Activated T-cell treated with anti-CD3 and anti-CD28 coated beads, Interleukin-2, amount 50 U/mL, for 72 hours (primary cell): ENCODE measurements at regions not wholly inside any gene's neighbourhood (a gene's known extent, or its start where the extent isn't known, plus 50 kb on each side); places are given as distances from the start of the nearest gene placed in this dataset.
"Not testable (repeated sequence)": the region's sequence is repeated elsewhere in the genome, so short reads cannot be mapped to it uniquely, and the experiment has no call there.

ENCODE experiments used
- ATAC-seq, 2 donors: fragments of 150-1000 bp; cut with Tn5 transposase; replicated peaks in 1 of 2; 2 replicates each; pipeline ENCODE4 v1.10.0; 2021; ENCODE audit warnings: moderate library complexity in 2 of 2, mild to moderate bottlenecking in 1 of 2
- DNase-seq, 2 donors: peaks; one replicate each; pipeline ENCODE4 v3.0.0; 2021 to 2022; ENCODE audit warnings: mixed read lengths in 1 of 2
- H3K27ac Mint-ChIP-seq: one replicate; pipeline ENCODE4 v1.8.0; 2022; ENCODE audit warnings: mild to moderate bottlenecking, moderate library complexity, mixed read lengths
- H3K27me3 Mint-ChIP-seq: one replicate; pipeline ENCODE4 v1.8.0; 2022; ENCODE audit warnings: low read depth, mixed read lengths
- H3K36me3 Mint-ChIP-seq, 2 donors: one replicate each; pipeline ENCODE4 v1.8.0; 2022; ENCODE audit warnings: mixed read lengths in 2 of 2, mild to moderate bottlenecking in 1 of 2; ENCODE audit not compliant: insufficient read depth in 2 of 2
- H3K4me1 Mint-ChIP-seq: one replicate; pipeline ENCODE4 v1.8.0; 2022; ENCODE audit warnings: low read depth, mixed read lengths
- H3K4me3 Mint-ChIP-seq, 2 donors: one replicate each; pipeline ENCODE4 v1.8.0; 2022; ENCODE audit warnings: mild to moderate bottlenecking in 2 of 2, mixed read lengths in 2 of 2, moderate library complexity in 2 of 2
- H3K9me3 Mint-ChIP-seq, 2 donors: one replicate each; pipeline ENCODE4 v1.8.0; 2022; ENCODE audit warnings: mixed read lengths in 2 of 2

- not testable (repeated sequence) for DNase-seq
Measured at GRCh38 chrX:46151332-46151731, 393.9 kb downstream of the ZNF674 start.

GRCh38 chrX:46144566-46144965, 400.7 kb downstream of the ZNF674 start:
- Mint-ChIP-seq H3K27me3 (peaks cover 26% of the 10 kb centered on the region), H3K36me3 (peaks cover 0 to 2% of the 10 kb centered on the region in 2 donors), H3K9me3 (peaks cover 3% of the 10 kb centered on the region in 2 donors), H3K4me3 (no peak overlapping the region), H3K4me1 (peaks cover 4% of the 10 kb centered on the region), H3K27ac (no peak overlapping the region)
- ATAC-seq (no peak), DNase-seq (no peak)

More at GRCh38 chrX:46151332-46151731, 393.9 kb downstream of the ZNF674 start:
- not testable (repeated sequence) for H3K36me3 Mint-ChIP-seq, ATAC-seq, H3K4me1 Mint-ChIP-seq, H3K9me3 Mint-ChIP-seq, H3K27ac Mint-ChIP-seq, H3K4me3 Mint-ChIP-seq
- H3K27me3 Mint-ChIP-seq = peaks cover 24% of the 10 kb centered on the region

GRCh38 chrX:46140272-46140671, 404.9 kb downstream of the ZNF674 start:
- DNase-seq (peak in 1 of 2 donors; percentile 1), ATAC-seq (peak; percentile 37 to 45)
- Mint-ChIP-seq H3K27ac (no peak overlapping the region), H3K4me3 (no peak overlapping the region), H3K9me3 (peaks cover 3% of the 10 kb centered on the region in 2 donors), H3K36me3 (peaks cover 0 to 2% of the 10 kb centered on the region in 2 donors), H3K27me3 (peaks cover 19% of the 10 kb centered on the region), H3K4me1 (peaks cover 4% of the 10 kb centered on the region)

GRCh38 chrX:46130247-46130646, 415.0 kb downstream of the ZNF674 start:
- Mint-ChIP-seq H3K36me3 (no peaks in the 10 kb centered on the region), H3K4me1 (no peaks in the 10 kb centered on the region), H3K27me3 (peaks cover 21% of the 10 kb centered on the region), H3K9me3 (no peaks in the 10 kb centered on the region), H3K4me3 (no peak overlapping the region), H3K27ac (no peak overlapping the region)
- DNase-seq (no peak), ATAC-seq (no peak)

- no peaks in the 10 kb centered on the region for H3K36me3 Mint-ChIP-seq
- no peak overlapping the region for H3K4me3 Mint-ChIP-seq
- no peak for DNase-seq
- no peak for ATAC-seq
- H3K27ac Mint-ChIP-seq = no peak overlapping the region
- H3K27me3 Mint-ChIP-seq = peaks cover 23% of the 10 kb centered on the region
- H3K9me3 Mint-ChIP-seq = peaks cover 0 to 1% of the 10 kb centered on the region in 2 donors
- no peaks in the 10 kb centered on the region for H3K4me1 Mint-ChIP-seq
Measured at GRCh38 chrX:46125111-46125510, 420.1 kb downstream of the ZNF674 start.

GRCh38 chrX:46117234-46117633, 428.0 kb downstream of the ZNF674 start:
- no peak overlapping the region for H3K27ac Mint-ChIP-seq
- peaks cover 0 to 4% of the 10 kb centered on the region in 2 donors for H3K9me3 Mint-ChIP-seq
- ATAC-seq (no peak), DNase-seq (no peak)
- H3K36me3 Mint-ChIP-seq = no peaks in the 10 kb centered on the region
- H3K4me3 Mint-ChIP-seq = no peak overlapping the region
- H3K27me3 Mint-ChIP-seq = peaks cover 41% of the 10 kb centered on the region
- no peaks in the 10 kb centered on the region for H3K4me1 Mint-ChIP-seq

- H3K4me3 Mint-ChIP-seq, DNase-seq, ATAC-seq, H3K27ac Mint-ChIP-seq, H3K9me3 Mint-ChIP-seq, H3K36me3 Mint-ChIP-seq, H3K4me1 Mint-ChIP-seq: not testable (repeated sequence)
- H3K27me3 Mint-ChIP-seq = peaks cover 20% of the 10 kb centered on the region
Measured at GRCh38 chrX:46087310-46087709, 457.9 kb downstream of the ZNF674 start.

GRCh38 chrX:46080121-46080520, 465.1 kb downstream of the ZNF674 start:
- not testable (repeated sequence) for H3K27ac Mint-ChIP-seq, H3K9me3 Mint-ChIP-seq, H3K4me1 Mint-ChIP-seq, H3K36me3 Mint-ChIP-seq, DNase-seq, ATAC-seq, H3K4me3 Mint-ChIP-seq
- H3K27me3 Mint-ChIP-seq = peaks cover 32% of the 10 kb centered on the region

- ATAC-seq (no peak), DNase-seq (no peak)
- Mint-ChIP-seq H3K27me3 (peaks cover 5% of the 10 kb centered on the region), H3K9me3 (peaks cover under 1 to 2% of the 10 kb centered on the region in 2 donors), H3K27ac (no peak overlapping the region), H3K4me1 (no peaks in the 10 kb centered on the region), H3K4me3 (no peak overlapping the region), H3K36me3 (peaks cover 0 to 3% of the 10 kb centered on the region in 2 donors)
Measured at GRCh38 chrX:46072791-46073190, 472.4 kb downstream of the ZNF674 start.

- Mint-ChIP-seq H3K4me3 (no peak overlapping the region), H3K9me3 (no peaks in the 10 kb centered on the region), H3K4me1 (no peaks in the 10 kb centered on the region), H3K36me3 (no peaks in the 10 kb centered on the region), H3K27me3 (peaks cover under 1% of the 10 kb centered on the region), H3K27ac (no peak overlapping the region)
- ATAC-seq (no peak), DNase-seq (no peak)
Measured at GRCh38 chrX:46072372-46072771, 472.8 kb downstream of the ZNF674 start.

GRCh38 chrX:46070421-46070820, 474.8 kb downstream of the ZNF674 start:
- no peak for ATAC-seq
- H3K27ac Mint-ChIP-seq = no peak overlapping the region

GRCh38 chrX:46059316-46059715, 485.9 kb downstream of the ZNF674 start:
- Mint-ChIP-seq H3K27me3 (peaks cover 31% of the 10 kb centered on the region), H3K9me3 (peaks cover 0 to 6% of the 10 kb centered on the region in 2 donors), H3K4me3 (no peak overlapping the region), H3K36me3 (peaks cover 0 to 4% of the 10 kb centered on the region in 2 donors), H3K4me1 (no peaks in the 10 kb centered on the region), H3K27ac (no peak overlapping the region)
- ATAC-seq (no peak), DNase-seq (no peak)

More at GRCh38 chrX:46070421-46070820, 474.8 kb downstream of the ZNF674 start:
- DNase-seq = no peak
- H3K4me3 Mint-ChIP-seq = no peak overlapping the region
- no peaks in the 10 kb centered on the region for H3K36me3 Mint-ChIP-seq
- H3K4me1 Mint-ChIP-seq = no peaks in the 10 kb centered on the region
- H3K27me3 Mint-ChIP-seq = no peaks in the 10 kb centered on the region
- H3K9me3 Mint-ChIP-seq = peaks cover 0 to 3% of the 10 kb centered on the region in 2 donors

GRCh38 chrX:46044486-46044885, 500.7 kb downstream of the ZNF674 start:
- no peak overlapping the region for H3K27ac Mint-ChIP-seq
- DNase-seq = no peak
- H3K4me3 Mint-ChIP-seq = no peak overlapping the region
- no peak for ATAC-seq
- H3K9me3 Mint-ChIP-seq = peaks cover 6 to 15% of the 10 kb centered on the region in 2 donors
- peaks cover 6 to 15% of the 10 kb centered on the region in 2 donors for H3K36me3 Mint-ChIP-seq
- H3K27me3 Mint-ChIP-seq = peaks cover 44% of the 10 kb centered on the region
- no peaks in the 10 kb centered on the region for H3K4me1 Mint-ChIP-seq

GRCh38 chrX:46040001-46040400, 505.2 kb downstream of the ZNF674 start:
- peaks cover 29% of the 10 kb centered on the region for H3K27me3 Mint-ChIP-seq
- no peak for ATAC-seq
- no peak overlapping the region for H3K27ac Mint-ChIP-seq
- H3K36me3 Mint-ChIP-seq = peaks cover 6 to 8% of the 10 kb centered on the region in 2 donors
- H3K4me1 Mint-ChIP-seq = no peaks in the 10 kb centered on the region
- no peak for DNase-seq
- peaks cover 6 to 7% of the 10 kb centered on the region in 2 donors for H3K9me3 Mint-ChIP-seq
- no peak overlapping the region for H3K4me3 Mint-ChIP-seq
